ENCODE measurements at regions not wholly inside any gene's neighbourhood (a gene's known extent, or its start where the extent isn't known, plus 50 kb on each side); places are given as distances from the start of the nearest gene placed in this dataset.

DNA sequence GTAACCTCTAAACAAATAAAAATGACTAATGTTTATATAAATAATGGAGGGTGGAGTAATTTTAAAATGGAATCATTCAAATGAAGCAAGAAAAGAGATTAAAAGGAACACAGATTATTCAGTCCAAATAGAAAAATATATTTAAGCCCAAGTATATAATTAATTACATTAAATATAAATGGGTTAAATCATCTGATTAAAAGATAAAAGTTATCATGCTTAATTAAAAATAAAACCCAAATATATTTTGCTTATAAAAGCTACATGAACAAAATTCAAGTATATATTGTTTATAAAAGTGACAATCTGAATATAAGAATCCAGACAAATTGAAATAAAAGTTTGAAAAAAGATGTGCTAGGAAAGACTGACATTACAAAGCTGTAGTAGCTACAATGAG, 63.9 kb upstream of the ACTRT2 start:
- no peak for TF ChIP-seq POLR2A (IDR thresholded peaks at IDR 0.05)
- TF ChIP-seq, protein P1, sequence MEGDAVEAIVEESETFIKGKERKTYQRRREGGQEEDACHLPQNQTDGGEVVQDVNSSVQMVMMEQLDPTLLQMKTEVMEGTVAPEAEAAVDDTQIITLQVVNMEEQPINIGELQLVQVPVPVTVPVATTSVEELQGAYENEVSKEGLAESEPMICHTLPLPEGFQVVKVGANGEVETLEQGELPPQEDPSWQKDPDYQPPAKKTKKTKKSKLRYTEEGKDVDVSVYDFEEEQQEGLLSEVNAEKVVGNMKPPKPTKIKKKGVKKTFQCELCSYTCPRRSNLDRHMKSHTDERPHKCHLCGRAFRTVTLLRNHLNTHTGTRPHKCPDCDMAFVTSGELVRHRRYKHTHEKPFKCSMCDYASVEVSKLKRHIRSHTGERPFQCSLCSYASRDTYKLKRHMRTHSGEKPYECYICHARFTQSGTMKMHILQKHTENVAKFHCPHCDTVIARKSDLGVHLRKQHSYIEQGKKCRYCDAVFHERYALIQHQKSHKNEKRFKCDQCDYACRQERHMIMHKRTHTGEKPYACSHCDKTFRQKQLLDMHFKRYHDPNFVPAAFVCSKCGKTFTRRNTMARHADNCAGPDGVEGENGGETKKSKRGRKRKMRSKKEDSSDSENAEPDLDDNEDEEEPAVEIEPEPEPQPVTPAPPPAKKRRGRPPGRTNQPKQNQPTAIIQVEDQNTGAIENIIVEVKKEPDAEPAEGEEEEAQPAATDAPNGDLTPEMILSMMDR (IDR thresholded peaks at IDR 0.05) = no peak
